Activated gamma-delta T cell treated with Interleukin-2 at 50 U/mL for 16 hours (primary cell): ENCODE measurements at regions not wholly inside any gene's neighbourhood (a gene's known extent, or its start where the extent isn't known, plus 50 kb on each side); places are given as distances from the start of the nearest gene placed in this dataset.
"Not testable (repeated sequence)": the region's sequence is repeated elsewhere in the genome, so short reads cannot be mapped to it uniquely, and the experiment has no call there.

Experiments
- DNase-seq: peaks from one replicate; pipeline ENCODE4 v3.0.0-alpha.2; 2020

DNA sequence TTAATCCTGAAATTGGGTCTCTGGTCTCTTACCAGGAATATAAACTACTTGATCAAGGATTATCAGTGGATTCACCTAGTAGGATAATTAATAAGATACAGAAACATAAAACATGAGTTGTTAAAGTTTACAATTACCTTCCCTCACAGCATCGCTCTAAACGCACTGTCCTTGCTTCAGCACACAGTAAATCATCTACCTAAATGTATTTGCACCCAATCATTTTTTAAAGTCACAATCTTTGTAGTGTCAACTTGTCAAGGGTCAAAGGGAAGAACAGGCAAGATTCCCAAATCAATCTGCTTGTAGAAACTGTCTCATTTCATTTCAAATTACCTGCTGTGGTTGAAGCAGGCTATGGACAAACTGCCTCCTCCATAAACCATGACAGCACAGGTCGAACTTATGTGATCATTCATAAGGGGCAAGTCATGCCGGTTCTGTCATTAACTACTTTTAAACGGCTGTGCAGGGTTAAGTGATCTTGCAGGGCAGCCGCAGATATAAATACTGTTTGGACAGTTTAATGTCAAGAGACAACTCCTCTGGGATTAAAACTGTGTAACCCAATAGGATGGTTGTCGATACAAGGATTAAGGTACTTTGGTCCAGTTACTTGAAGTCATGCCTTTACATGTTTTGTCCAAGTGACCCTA lies 93.6 kb downstream of the ZNF281 start:
- DNase-seq: no peak

- no peak for DNase-seq
These were observed 95.6 kb downstream of the ZNF281 start for GRCh38 chr1:200314085-200314750.

DNA sequence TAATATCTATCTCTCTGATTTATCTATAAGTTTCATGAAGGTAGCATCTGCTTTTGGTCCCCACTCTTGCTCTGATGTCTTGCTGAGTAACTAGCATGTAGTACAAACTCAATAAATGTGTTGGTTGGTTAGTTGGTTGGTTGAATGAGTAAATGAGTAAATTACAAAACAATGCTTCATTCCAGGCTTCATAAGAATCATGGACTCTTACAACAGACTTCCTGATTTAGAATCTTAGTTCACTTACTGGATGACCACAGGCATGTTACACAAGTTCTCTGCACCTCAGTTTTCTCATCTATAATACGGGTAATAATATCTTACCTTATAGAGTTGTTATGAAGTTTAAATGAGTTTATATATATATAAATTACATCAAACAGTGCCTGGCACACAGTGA lies 98.6 kb downstream of the ZNF281 start:
- DNase-seq: no peak

DNA sequence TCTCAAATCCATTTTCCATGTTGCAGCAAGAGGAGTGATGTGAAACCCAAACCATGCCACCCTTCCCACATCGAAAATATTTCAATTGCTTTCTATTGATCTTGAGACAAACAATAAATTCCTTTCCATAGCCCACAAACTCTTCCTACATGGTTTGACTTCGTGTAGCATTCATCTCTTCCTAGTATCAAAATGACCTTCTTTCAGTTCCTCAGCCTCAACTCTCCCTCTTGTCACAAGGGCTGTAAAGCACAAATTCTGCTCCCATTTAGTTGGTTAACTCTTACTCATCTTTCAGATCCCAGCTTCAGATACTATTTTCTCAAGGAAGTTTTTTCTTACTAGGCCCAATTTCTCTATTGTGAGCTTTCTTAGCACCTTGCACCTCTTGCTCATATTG lies 99.0 kb downstream of the ZNF281 start:
- DNase-seq: no peak

- no peak for DNase-seq
These were observed 102.1 kb downstream of the ZNF281 start for GRCh38 chr1:200307755-200308066.

- no peak for DNase-seq
These were observed 102.7 kb downstream of the ZNF281 start for GRCh38 chr1:200306944-200307754.

DNA sequence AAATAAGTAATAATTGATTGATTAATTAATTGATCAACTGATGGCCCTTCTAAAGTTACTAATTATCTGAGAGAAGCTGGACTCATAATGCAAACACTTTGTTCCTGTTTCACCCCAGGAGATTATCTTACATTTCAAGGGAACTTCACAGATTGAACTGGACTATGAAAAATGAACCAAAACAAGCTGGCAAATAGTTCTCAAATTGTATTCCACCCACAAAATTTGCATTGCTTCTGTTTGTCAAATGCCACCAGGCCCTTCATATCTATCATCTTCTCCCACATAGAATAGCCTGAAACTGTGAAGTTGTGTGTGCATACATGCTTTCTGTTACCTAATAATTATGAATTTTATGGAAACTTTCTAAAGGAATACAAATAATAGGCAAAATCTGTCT lies 104.0 kb downstream of the ZNF281 start:
- no peak for DNase-seq

GRCh38 chr1:200304171-200304570 lies 105.7 kb downstream of the ZNF281 start:
- DNase-seq: no peak

DNA sequence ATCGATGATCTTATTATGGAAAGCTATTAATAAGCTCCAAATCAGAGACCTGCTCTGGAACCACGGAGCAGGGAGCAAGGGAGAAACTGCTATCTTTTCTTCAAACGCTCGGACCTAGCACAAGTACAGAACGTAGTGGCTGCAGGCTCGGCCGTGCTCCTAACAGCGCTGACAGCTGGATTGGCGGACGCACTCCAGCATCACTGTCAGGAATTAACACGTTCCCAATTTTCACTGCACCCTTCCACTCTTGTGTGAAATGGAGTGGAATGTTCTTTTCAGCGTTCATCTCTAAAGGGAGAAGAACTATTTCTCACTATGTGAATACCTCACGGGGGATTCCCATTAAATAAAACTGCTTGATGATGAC lies 106.9 kb downstream of the ZNF281 start:
- no peak for DNase-seq

DNA sequence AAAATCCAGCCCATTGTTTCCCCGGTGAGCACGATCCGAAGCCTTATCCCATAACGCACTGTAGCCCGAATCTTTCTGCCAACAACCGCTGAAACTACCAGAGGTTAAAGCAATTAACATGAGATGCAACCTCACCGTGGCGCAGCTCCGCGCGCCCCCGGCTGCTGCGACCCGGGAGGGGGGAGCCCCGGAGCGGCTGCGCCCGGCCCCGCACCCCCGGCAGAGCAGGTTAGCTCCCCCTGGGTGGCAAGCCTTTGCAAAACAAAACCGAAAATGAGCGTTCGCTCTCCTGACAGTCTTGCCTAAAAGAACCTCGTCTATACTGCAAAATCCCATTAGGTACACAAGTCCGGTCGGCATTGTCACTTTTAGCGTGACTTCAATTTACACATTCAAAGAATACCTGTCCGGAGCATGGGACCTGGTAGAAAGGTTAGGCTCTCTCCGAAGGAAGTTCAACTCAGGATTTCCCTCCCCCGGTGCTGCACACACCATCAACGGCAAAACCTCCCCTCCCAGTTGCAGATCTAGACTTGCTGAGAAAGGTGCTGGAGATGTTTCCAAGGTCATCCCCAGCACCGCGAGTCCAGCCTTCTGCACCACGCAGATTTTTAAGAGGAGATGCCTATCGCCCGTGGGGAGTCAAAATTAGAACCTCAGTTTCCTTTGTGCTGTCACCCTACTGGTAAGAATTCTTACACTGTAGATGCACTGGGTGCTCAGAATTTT lies 107.5 kb downstream of the ZNF281 start:
- DNase-seq: peak; percentile 61

DNA sequence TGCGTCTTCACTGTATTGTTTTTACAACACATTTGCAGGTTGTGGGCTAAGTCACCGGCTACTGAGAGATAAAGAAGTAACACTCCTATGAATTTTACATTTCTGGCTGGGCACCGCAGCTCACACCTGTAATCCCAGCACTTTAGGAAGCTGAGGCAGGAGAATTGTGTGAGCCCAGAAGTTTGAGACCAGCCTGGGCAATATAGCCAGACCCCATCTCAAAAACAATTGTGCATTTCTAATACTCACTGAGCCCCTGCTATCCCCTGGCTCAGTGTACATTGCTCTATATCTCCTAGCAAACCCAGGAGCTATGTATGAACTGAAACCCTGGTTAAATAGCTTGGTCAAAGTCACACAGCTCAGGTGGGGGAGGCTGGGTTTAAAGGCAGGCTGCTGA lies 108.7 kb downstream of the ZNF281 start:
- no peak for DNase-seq

GRCh38 chr1:200299571-200299970 lies 110.3 kb downstream of the ZNF281 start:
- DNase-seq: no peak

DNA sequence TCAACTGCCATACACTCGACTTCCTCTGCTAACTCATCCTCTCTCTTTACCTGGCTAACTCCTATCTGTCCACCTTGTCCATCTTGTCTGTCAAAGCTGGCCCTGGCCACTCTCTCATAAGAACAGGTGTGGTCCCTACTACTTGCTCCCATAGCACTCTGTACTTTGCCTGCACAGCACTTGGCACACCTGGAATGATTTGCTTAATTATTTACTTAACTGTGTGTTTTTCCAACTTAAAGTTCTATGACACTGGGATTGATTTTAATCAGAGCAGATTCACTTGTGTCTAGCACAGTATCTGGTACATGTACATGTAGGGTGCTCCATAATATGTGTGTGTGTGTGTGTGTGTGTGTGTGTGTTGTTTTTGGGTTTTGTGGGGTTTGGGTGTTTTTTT lies 111.6 kb downstream of the ZNF281 start:
- DNase-seq: no peak

GRCh38 chr1:200296091-200296661 lies 113.7 kb downstream of the ZNF281 start:
- DNase-seq: no peak

DNA sequence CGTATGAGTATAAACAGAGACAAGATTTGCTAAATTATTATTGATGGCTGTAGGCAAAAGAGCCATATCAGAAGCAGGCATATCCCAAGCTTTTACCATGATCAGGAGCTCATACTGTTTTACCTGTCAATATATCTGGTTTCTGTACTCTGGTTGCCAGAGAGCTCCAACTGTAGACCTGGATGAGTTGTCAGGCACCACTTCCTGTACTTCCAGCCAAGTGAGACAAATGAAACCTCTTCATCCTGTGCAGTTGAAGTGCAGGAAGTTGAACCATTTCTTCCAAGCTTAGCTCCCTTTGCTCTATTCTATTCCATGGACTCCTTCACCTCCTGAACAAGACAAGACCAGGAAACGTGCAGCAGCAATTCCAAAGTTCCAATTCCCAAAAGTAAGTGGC lies 115.6 kb downstream of the ZNF281 start:
- no peak for DNase-seq

DNA sequence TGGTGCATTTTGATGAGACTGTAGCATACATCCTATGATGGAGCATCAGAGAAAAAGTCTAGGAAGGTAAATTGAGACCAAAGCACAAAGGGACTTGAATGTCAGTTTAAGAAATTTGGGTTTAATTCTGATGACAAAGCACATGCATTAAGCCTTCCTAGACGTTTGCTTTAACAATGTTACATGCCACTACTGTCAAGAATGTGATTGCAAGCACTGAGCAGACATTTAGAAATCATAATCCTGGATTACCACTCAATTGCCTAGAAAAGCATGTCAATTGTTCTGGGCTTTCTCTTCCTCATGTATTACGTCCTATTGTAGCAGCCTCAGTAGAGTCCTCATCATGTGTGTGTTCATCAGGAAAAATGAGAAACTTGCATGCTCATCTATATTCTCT lies 117.1 kb downstream of the ZNF281 start:
- DNase-seq: no peak

DNA sequence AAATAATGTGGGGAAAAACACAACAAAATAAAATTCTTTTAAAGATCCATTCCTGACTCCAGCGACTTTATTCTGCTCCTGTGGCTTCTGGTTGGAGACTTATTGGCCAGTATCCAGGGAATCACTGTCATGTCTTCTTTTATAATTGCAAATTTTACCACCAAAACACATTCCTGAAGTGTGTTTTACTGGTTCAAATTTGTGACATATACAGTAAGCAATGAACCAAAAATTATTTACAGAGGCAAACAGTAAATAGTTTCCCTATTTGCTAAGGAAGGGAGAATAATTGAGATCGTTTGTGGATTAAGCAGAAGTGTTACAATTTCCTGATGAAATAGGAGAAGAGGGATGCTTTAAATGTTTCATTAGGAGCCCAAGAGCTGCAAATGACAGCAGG lies 118.7 kb downstream of the ZNF281 start:
- no peak for DNase-seq

GRCh38 chr1:200290010-200290685 lies 119.7 kb downstream of the ZNF281 start:
- DNase-seq: no peak

- DNase-seq: no peak
These were observed 121.6 kb downstream of the ZNF281 start for GRCh38 chr1:200288226-200288625.

- DNase-seq: not testable (repeated sequence)
These were observed 125.6 kb downstream of the ZNF281 start for GRCh38 chr1:200284236-200284635.

DNA sequence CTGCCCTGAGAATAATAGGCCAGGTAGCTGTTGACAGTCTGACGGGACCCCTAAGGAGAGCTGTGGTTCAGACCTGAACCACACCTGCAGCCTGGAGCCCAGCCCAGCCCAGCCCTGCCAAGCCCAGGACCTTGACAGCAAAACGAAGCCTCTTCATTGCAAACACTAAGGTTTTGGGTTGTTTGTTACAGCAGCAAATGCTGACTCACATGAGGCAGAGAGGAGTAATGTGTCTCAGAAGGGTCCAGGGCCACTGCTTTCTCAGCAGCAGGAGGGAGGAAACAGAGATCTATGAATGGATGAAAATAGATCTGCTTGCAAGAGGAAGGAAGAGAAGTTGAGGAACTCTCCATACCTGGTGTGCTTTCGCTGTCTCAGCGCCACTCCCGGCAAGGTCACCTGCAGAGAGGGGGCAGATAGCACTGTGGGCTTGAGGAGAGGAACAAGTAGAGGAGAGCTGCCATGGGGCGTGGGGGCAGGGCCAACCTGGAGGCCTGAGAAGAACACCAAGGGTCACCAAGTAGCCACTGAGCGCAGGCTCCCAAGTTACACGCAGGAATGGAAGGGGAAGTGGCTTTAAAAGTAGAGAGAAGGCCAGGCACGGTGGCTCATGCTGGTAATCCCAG lies 127.2 kb downstream of the ZNF281 start:
- no peak for DNase-seq

DNA sequence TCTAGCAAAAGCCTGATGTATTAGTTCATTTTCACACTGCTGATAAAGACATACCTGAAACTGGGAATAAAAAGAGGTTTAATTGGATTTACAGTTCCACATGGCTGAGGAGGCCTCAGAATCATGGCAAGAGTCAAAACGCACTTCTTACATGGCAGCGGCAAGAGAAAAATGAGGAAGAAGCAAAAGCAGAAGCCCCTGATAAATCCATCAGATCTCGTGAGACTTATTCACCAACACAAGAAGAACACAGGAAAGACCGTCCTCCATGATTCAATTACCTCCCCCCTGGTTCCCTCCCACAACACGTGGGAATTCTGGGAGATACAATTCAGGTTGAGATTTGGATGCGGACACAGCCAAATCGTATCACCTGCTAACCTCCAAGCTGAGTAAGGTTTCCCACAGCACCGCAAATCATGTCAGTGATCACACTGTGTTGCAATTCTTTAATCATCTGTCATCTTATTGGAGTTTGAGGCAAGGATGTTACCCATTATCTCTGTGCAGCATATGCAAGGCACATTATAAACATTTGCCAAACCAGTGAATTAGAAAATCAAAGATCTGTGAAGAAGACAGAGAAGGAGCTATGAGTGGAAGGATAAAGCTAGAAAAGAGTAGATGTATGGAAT lies 128.5 kb downstream of the ZNF281 start:
- no peak for DNase-seq
